Amniotic epithelial cell (primary cell): ENCODE measurements at regions not wholly inside any gene's neighbourhood (a gene's known extent, or its start where the extent isn't known, plus 50 kb on each side); places are given as distances from the start of the nearest gene placed in this dataset.
"Not testable (repeated sequence)": the region's sequence is repeated elsewhere in the genome, so short reads cannot be mapped to it uniquely, and the experiment has no call there.

ENCODE experiments used
- DNase-seq: peaks from one replicate; pipeline ENCODE4 v3.0.0-alpha.2; 2010; ENCODE audit warnings: low read depth

DNA sequence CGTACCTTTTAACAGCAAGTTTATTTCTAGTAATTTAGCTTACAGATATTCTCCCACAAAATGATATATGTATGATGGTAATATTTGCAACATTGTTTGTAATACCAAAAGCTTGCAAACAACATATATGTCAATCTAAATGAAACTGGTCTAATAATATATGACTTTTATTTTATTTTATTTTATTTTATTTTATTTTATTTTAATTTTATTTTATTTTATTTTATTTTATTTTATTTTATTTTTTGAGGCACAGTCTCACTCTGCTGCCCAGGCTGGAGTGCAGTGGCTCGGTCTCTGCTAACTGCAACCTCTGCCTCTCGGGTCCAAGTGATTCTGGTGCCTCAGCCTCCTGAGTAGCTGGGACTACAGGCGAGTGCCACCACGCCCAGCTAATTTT, 94.6 kb upstream of the ABCA1 start:
- DNase-seq = not testable (repeated sequence)

- no peak for DNase-seq
Observed at GRCh38 chr9:105023788-105024187, 95.8 kb upstream of the ABCA1 start.

- no peak for DNase-seq
Observed at GRCh38 chr9:105024529-105024928, 96.6 kb upstream of the ABCA1 start.

- peak; percentile 55 for DNase-seq
Observed at GRCh38 chr9:105026451-105026850, 98.5 kb upstream of the ABCA1 start.

DNA sequence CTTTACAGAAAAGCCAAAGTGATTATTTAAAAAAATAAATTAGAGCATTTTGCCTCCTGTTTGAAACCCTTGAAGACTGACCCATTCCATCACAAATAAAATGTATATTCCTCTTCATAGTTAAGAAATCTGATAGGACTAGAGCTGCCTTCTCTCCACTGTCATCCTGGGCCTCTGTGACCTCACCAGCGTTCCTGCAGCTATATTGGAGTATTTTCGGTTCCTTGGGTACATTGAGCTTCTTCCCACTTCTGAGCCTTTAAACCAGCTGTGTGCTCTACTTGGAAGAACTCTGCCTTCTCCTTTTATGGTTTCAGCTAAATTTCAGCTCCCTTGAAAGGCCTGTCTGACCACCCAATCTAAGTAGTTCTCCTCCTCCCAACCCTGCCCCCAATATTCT, 99.1 kb upstream of the ABCA1 start:
- no peak for DNase-seq

- DNase-seq = no peak
Observed at GRCh38 chr9:105030285-105030684, 102.3 kb upstream of the ABCA1 start.

- DNase-seq = no peak
Observed at GRCh38 chr9:105037139-105037538, 109.2 kb upstream of the ABCA1 start.

GRCh38 chr9:105038051-105038450, 110.1 kb upstream of the ABCA1 start:
- no peak for DNase-seq

- DNase-seq = no peak
Observed at GRCh38 chr9:105039175-105039799, 111.3 kb upstream of the ABCA1 start.

DNA sequence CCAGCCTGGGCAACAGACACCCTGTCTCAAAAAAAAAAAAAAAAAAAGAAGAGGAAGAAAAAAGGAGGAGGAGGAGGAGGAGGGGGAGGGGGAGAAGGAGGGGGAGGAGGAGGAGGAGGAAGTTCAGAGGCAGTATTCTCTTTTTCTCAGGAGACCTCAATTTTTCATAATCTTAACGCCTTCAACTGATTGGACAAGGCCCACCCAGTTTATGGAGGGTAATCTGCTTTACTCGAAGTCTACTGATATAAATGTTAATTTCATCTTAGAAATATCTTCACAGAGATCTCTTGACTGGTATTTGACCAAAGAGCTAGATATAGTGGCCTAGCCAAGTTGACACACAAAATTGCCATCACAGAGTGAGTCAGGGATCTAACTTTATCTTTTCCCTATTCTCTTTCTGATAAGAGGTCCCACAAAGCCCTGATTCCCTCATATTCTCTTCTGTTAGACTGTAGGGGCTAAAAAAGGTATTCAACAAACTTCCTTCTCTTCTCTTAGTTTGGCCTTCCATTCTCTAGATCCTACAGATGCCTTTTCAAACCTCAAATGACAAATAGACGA, 115.5 kb upstream of the ABCA1 start:
- DNase-seq = no peak

DNA sequence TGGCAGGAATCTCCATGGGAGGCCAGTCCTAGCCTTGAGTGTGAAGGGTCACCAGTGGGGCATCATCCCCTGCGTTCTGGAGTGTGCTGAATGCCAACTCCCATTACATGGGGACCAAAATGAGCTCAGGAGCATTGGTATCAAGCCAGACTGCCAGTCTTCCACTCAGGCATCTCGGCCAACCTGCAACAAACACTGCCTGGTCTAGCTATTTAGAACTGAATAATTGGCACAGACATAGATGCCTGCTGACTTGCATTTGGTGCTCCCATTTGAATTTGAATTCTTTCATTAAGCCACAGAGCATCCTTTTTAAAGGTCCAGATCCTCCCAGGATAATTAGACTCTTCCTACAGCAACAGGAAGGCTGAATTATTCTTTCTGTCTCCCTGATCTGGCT, 116.6 kb upstream of the ABCA1 start:
- no peak for DNase-seq

- DNase-seq = peak; percentile 68
Observed at GRCh38 chr9:105046907-105047741, 119.2 kb upstream of the ABCA1 start.

DNA sequence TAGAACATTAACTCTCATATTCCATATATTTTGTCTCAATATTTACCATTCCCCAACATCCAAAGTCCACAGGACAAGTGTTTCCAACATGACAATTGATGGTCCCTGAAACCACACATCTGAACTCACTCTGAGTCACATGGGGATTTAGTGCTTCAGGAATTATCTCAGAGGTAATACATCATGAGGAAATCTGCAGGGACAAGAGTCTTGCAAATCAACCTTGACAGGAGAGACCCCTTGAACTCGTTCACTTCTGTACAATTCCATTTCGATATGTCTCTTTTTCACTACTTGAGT, 119.7 kb upstream of the ABCA1 start:
- DNase-seq = peak; percentile 31

GRCh38 chr9:105048331-105048730, 120.4 kb upstream of the ABCA1 start:
- no peak for DNase-seq

- peak; percentile 75 for DNase-seq
Observed at GRCh38 chr9:105050296-105050695, 122.3 kb upstream of the ABCA1 start.

- no peak for DNase-seq
Observed at GRCh38 chr9:105051897-105052296, 123.9 kb upstream of the ABCA1 start.

DNA sequence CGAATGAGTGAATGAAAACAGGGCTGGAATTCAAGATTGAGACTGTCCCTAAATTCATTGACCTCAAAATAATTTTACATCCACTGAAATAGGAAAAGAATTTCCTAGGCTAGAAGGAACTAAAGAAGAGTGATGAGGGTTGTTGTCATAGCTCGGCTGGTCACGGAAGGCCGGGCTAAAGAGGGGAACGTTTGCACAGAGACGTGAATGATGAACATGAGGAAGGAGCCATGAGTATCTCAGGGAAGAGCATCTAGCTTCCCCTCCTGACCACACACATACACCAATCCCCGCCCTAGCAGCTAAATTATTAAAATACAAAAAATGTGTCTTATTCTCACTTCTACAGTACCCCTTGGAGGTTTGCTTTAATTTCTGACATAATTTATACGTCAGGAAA, 124.4 kb upstream of the ABCA1 start:
- DNase-seq = no peak

GRCh38 chr9:105053209-105053652, 125.3 kb upstream of the ABCA1 start:
- DNase-seq = peak; percentile 98

DNA sequence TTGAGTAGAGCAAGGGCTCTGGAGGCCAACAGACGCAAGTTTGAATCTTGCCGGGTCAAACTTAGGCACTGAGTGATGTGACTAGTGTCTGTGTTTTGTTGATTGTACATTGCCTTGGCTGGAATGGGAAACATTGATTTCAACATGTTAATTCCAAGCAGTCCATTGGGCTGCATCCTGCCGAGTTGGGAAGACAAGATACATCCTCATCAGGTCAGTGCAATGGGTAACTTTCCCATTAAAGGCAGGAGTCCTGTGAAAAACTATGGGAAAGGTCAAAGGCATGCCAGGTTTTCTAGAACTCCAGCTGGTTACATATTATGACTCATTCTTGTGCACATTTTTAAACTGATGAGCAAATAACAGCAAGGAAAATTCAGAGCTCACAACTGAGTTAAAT, 126.5 kb upstream of the ABCA1 start:
- peak; percentile 88 for DNase-seq

- DNase-seq = peak; percentile 78
Observed at GRCh38 chr9:105055917-105056316, 128.0 kb upstream of the ABCA1 start.

- no peak for DNase-seq
Observed at GRCh38 chr9:105057551-105057950, 129.6 kb upstream of the ABCA1 start.

GRCh38 chr9:105059252-105059651, 131.3 kb upstream of the ABCA1 start:
- DNase-seq = peak; percentile 62

DNA sequence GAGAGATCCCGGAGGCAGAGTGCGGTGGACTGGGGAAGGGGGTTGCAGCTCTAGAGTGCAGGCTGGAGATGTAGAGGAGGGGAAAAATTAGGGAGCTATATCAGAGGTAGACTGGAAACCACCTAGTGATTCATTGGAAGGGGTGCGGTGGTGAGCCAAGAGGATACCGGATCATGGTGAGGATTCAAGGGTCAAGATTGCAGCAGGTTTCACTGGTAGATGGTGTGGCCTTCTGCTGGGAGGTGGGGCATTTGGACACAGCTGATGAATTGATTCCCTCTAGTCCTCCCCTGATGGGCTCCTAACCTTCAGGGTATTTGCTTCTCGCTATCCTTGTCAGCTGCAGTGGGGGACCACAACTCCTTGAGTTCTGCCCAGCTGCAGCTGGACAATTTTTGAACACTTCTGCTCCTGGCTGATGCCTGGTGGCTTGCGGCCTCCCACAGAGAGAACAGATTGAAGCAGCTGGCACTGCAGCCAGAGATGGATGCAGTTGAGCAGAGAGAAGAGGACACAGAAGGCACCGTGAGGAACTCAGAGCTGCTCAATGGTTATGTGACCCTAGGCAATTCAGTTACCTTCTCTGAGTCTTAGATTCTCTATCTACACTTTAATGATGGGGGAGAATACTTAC, 134.4 kb upstream of the ABCA1 start:
- DNase-seq = no peak
